Fibroblast of villous mesenchyme (primary cell): ENCODE measurements at regions not wholly inside any gene's neighbourhood (a gene's known extent, or its start where the extent isn't known, plus 50 kb on each side); places are given as distances from the start of the nearest gene placed in this dataset.

ENCODE experiments used
- DNase-seq: peaks from one replicate; pipeline ENCODE4 v3.0.0-alpha.2; 2010; ENCODE audit warnings: low read depth
- H3K4me3 ChIP-seq: 2 replicates; pipeline ENCODE4 v1.5.1; 2011; ENCODE audit warnings: low read depth, mild to moderate bottlenecking, low read length
- CTCF ChIP-seq: IDR thresholded peaks from 2 replicates; pipeline ENCODE4 v1.5.1; 2012; ENCODE audit warnings: low read depth, mild to moderate bottlenecking, low read length; ENCODE audit not compliant: insufficient read depth

- no peak for DNase-seq
- TF ChIP-seq CTCF: no peak
- H3K4me3 ChIP-seq: no peak overlapping the region
Observed at GRCh38 chr7:112395411-112395810, 54.8 kb upstream of the IFRD1 start.

DNA sequence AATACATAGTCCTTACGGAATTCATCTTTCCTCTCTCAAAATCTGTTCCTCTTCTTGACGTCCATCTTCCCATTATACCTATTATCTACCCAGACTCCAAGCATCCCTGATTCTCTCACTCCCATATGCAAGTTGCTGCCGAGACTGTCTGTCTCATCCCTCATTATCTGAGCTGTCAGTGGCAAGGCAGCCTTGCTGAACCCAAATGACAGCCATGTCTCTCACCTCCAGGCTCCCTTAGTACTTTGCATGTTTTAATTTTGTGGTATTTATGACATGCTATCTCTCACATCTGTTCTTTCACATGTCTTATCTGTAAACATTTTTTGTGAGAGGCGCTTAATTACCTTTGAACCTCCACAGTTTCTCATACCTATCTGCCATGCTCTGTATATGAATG, 54.4 kb upstream of the IFRD1 start:
- DNase-seq: no peak
- no peak for TF ChIP-seq CTCF
- H3K4me3 ChIP-seq: no peak overlapping the region

GRCh38 chr7:112398534-112398933, 51.7 kb upstream of the IFRD1 start:
- no peak overlapping the region for H3K4me3 ChIP-seq
- DNase-seq: no peak
- no peak for TF ChIP-seq CTCF

GRCh38 chr7:112399501-112399900, 50.8 kb upstream of the IFRD1 start:
- no peak overlapping the region for H3K4me3 ChIP-seq
- peak; percentile 69 for DNase-seq
- no peak for TF ChIP-seq CTCF

DNA sequence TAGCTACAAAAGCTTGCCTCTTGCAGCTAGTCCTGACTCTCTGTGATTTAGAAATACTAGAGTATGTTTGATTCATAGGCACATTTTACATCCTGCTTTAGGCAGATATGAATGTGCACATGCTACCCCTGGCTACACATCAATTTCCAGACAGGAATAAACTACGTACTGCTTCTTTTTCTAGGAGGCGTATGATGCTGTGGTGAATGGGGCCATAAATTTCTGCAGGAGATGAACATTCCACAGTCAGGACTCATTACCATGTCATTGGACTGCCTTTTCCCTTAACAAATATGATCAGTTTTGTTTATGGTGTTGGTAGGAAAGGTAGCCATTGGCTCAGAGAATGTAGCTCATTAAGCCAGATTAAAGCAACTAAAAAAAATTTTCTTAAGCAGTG, 50.1 kb upstream of the IFRD1 start:
- H3K4me3 ChIP-seq: no peak overlapping the region
- DNase-seq: peak; percentile 64
- no peak for TF ChIP-seq CTCF
